ENCODE measurements at regions not wholly inside any gene's neighbourhood (a gene's known extent, or its start where the extent isn't known, plus 50 kb on each side); places are given as distances from the start of the nearest gene placed in this dataset.

DNA sequence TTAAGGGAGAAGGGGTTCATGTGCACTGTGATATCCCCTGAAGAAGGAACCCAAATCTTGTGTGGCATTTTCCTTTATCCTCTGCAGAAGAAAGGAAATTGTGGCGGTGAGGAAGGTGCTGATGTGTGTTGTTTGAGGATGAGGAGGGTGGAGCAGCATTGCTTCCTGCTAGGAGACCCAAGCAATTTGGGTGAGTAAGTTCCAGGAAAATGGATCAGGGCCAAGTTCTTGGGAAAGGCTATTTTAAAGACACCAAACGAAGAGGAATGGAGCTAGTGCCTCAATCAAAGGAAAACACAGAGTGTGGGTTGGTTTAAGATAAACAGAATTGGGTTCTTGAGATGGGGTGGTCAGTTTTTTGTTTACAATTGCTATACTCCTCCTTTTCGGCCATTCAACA lies 86.7 kb upstream of the MARK1 start:
- H3K36me3 ChIP-seq (ENCODE audit: low read depth), result no peaks in the 10 kb centered on the region
- TF ChIP-seq, protein P1, sequence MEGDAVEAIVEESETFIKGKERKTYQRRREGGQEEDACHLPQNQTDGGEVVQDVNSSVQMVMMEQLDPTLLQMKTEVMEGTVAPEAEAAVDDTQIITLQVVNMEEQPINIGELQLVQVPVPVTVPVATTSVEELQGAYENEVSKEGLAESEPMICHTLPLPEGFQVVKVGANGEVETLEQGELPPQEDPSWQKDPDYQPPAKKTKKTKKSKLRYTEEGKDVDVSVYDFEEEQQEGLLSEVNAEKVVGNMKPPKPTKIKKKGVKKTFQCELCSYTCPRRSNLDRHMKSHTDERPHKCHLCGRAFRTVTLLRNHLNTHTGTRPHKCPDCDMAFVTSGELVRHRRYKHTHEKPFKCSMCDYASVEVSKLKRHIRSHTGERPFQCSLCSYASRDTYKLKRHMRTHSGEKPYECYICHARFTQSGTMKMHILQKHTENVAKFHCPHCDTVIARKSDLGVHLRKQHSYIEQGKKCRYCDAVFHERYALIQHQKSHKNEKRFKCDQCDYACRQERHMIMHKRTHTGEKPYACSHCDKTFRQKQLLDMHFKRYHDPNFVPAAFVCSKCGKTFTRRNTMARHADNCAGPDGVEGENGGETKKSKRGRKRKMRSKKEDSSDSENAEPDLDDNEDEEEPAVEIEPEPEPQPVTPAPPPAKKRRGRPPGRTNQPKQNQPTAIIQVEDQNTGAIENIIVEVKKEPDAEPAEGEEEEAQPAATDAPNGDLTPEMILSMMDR (IDR thresholded peaks at IDR 0.05), result no peak
- H3K4me1 ChIP-seq (ENCODE audit: low read depth), result no peaks in the 10 kb centered on the region

GRCh38 chr1:220438741-220439140 lies 89.2 kb upstream of the MARK1 start:
- TF ChIP-seq, protein P1 (IDR thresholded peaks at IDR 0.05), result no peak
- ATAC-seq (no peak), DNase-seq (no peak)
- intact Hi-C loops (cut with DNase I, micrococcal nuclease), result no loop called here
- no peaks in the 10 kb centered on the region for H3K9me3 ChIP-seq
- H3K4me3 ChIP-seq, result no peak overlapping the region
- no peaks in the 10 kb centered on the region for H3K4me1 ChIP-seq (ENCODE audit: low read depth)
- H3K36me3 ChIP-seq (ENCODE audit: low read depth), result no peaks in the 10 kb centered on the region

More for the DNA sequence above, 86.7 kb upstream of the MARK1 start:
- intact Hi-C loops (cut with DNase I, micrococcal nuclease), result no loop called here
- no peaks in the 10 kb centered on the region for H3K9me3 ChIP-seq
- DNase-seq, result no peak
- no peak for ATAC-seq
- H3K4me3 ChIP-seq, result no peak overlapping the region

GRCh38 chr1:220432408-220432807 lies 95.5 kb upstream of the MARK1 start:
- no peak for DNase-seq
- Histone ChIP-seq H3K4me3 (no peak overlapping the region), H3K36me3 (ENCODE audit: low read depth) (no peaks in the 10 kb centered on the region), H3K4me1 (ENCODE audit: low read depth) (no peaks in the 10 kb centered on the region), H3K9me3 (no peaks in the 10 kb centered on the region)
- intact Hi-C loops (cut with DNase I, micrococcal nuclease), result no loop called here
- TF ChIP-seq, protein P1 (IDR thresholded peaks at IDR 0.05), result no peak
- ATAC-seq, result peak; percentile 40

DNA sequence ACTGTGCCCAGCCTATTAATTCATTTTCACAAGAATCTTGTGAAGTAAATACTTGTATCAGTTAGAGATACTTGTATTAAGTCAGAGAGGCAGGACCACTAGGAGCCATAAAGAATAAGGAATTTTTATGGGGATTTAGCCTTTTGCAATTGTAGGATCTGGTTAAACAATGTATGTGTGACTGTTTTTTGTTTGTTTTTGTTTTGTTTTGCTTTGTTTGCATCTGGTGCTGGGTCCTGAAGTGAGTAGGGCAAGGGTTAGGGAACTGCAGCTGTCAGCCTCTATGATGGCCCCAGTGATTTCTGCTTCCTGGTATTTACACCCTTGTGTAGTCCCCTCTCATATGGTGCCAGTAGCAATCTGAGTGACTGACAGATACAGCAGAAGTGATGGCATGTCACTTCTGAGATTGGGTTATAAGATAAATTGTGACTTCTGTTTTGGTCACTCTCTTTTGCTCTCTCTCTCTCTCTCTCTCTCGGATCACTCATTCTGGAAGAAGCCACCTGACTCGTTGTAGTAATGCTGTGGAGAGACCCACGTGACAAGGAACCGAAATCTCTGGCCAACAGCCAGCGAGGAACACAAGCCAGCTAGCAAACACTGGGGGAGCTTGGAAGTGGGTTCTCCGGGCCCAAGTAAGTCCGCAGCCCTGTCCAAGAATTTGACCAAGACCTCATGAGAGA lies 96.2 kb upstream of the MARK1 start:
- Histone ChIP-seq H3K9me3 (no peaks in the 10 kb centered on the region), H3K4me1 (ENCODE audit: low read depth) (no peaks in the 10 kb centered on the region), H3K4me3 (no peak overlapping the region), H3K36me3 (ENCODE audit: low read depth) (no peaks in the 10 kb centered on the region)
- ATAC-seq (no peak), DNase-seq (no peak)
- TF ChIP-seq, protein P1 (IDR thresholded peaks at IDR 0.05), result no peak
- intact Hi-C loops (cut with DNase I, micrococcal nuclease), result no loop called here

DNA sequence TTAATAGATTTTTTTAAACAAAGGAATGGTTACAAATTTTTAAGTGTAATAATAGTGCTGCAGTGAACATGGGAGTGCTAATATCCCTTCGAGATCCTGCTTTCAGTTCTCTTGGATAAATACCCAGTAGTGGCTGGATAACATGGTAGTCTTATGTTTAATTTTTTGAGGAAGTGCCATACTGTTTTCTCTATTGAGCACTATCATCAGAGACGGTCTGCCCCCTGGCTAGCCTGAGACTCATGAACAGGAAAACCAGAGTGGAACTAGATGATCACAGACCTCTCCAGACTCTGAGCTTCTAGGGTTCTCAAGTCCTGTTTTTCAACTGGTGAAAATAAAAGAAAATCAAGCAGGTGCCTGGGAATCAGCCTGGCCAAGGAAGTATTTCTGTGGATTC lies 97.3 kb upstream of the MARK1 start:
- TF ChIP-seq, protein P1 (IDR thresholded peaks at IDR 0.05), result no peak
- H3K4me1 ChIP-seq (ENCODE audit: low read depth), result no peaks in the 10 kb centered on the region
- no peaks in the 10 kb centered on the region for H3K9me3 ChIP-seq
- no peak for DNase-seq
- ATAC-seq, result no peak
- no peak overlapping the region for H3K4me3 ChIP-seq
- no peaks in the 10 kb centered on the region for H3K36me3 ChIP-seq (ENCODE audit: low read depth)
- intact Hi-C loops (cut with DNase I, micrococcal nuclease), result no loop called here

DNA sequence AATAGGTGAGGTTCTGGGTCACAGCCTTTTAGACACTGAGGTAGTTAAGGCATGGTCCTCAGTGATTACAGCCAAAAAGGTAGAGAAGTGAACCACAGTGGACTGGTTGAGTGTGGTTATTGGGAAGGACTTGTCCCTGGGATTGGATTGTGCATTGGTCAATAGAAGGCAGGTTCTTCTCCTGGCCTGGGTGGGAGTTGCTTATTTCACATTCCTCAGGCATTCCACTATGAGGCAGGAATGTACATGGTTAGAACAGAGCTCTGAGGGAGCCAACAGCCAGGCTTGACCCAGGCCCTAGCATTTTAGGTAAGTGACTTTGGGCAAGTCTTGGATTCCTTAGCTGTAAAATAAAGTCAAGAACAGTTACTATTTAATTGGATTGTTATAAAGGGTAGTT lies 97.9 kb upstream of the MARK1 start:
- DNase-seq (no peak), ATAC-seq (no peak)
- Histone ChIP-seq H3K4me1 (ENCODE audit: low read depth) (no peaks in the 10 kb centered on the region), H3K36me3 (ENCODE audit: low read depth) (no peaks in the 10 kb centered on the region), H3K4me3 (no peak overlapping the region), H3K9me3 (no peaks in the 10 kb centered on the region)
- intact Hi-C loops (cut with DNase I, micrococcal nuclease), result no loop called here
- TF ChIP-seq, protein P1 (IDR thresholded peaks at IDR 0.05), result no peak
